Limb (tissue), 2 donors: ENCODE measurements at regions not wholly inside any gene's neighbourhood (a gene's known extent, or its start where the extent isn't known, plus 50 kb on each side); places are given as distances from the start of the nearest gene placed in this dataset.

Experiments used
- DNase-seq, 2 donors: peaks; one replicate each; pipeline ENCODE4 v3.0.0-alpha.2; 2016; ENCODE audit errors: extremely low spot score in 2 of 2

- peak in 1 of 2 donors; percentile 19 for DNase-seq
These were observed 129.5 kb upstream of the SESN3 start for GRCh38 chr11:95360377-95361075.

GRCh38 chr11:95359756-95360155 is 128.8 kb upstream of the SESN3 start:
- DNase-seq = no peak

DNA sequence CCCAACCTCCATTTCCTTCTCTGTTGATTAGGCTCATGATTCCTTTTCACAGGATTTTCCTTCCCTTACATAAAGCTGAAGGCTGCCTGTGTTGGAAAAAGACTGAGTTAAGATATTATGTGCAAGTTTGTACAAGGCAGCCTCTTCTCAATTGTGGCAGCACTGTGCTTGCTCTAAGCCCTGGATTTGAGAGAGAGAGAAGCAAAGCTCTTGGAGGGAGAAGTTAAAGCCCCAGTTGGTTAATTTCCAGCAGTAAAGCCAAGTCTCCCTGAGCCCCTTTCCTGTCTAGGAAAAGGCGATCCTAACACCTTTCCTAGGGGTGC is 128.3 kb upstream of the SESN3 start:
- no peak for DNase-seq

GRCh38 chr11:95358511-95359340 is 127.7 kb upstream of the SESN3 start:
- peak in 1 of 2 donors; percentile 45 for DNase-seq

GRCh38 chr11:95354304-95354703 is 123.3 kb upstream of the SESN3 start:
- no peak for DNase-seq

DNA sequence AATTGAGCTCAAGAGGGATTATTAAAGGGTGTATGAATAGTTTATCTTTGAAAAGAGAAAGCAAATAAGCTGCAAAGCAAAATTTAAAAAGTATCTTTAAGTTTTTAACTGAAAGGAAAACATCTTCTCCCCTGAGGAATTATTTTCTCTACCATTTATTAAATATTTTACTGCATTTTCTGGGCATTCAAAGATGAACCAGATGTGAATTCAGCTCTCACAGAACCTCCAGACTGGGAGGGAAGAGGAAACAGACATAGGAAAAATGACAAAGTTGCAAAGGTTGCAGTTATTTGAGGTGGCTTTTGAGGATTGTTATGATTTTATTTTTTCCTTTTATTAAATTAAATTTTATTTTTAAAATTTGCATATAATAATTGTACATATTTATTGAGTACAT is 122.7 kb upstream of the SESN3 start:
- no peak for DNase-seq

- DNase-seq = no peak
These were observed 121.8 kb upstream of the SESN3 start for GRCh38 chr11:95352733-95353346.

DNA sequence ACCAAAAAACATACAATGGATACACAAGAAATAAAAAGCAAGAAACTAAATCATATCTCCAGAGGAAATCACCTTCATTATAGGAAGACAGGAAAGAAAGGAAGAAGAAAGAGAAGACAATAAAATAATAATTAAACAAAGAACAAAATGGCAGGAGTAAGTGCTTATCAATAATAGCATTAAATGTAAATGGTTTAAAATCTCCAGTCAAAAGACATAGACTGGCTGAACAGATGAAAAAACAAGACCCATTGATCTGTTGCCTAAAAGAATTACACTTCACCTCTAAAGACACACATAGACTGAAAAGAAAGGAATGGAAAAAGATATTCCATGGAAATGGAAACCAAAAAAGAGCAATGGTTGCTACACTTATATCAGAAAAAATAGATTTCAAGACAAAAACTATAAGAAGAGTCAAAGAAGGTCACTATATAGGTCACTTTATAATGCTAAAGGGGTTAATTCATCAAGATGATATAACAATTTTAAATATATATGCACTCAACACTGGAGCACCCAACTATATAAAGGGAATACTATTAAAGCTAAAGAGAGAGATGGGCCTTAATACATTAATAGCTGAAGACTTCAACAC is 118.4 kb upstream of the SESN3 start:
- no peak for DNase-seq

DNA sequence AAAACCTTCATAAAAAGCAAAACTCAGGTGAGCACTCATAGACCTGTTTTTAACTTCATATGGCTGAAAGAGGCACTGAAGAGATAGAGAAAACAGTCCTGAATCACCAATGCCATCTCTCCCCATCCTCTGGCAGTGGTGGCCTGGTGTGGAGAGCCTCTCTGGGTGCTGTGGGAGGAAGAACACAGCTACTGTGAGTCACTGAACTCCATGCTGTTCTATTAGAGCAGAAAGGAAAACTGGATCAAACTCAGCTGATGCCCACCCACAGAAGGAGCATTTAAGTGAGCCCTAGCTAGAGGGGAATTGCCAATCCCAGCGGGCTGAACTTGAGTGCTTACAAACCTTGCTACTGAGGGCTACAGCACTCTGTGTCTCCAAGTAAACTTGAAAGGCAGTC is 115.3 kb upstream of the SESN3 start:
- DNase-seq = no peak

- no peak for DNase-seq
These were observed 114.6 kb upstream of the SESN3 start for GRCh38 chr11:95345651-95346050.

DNA sequence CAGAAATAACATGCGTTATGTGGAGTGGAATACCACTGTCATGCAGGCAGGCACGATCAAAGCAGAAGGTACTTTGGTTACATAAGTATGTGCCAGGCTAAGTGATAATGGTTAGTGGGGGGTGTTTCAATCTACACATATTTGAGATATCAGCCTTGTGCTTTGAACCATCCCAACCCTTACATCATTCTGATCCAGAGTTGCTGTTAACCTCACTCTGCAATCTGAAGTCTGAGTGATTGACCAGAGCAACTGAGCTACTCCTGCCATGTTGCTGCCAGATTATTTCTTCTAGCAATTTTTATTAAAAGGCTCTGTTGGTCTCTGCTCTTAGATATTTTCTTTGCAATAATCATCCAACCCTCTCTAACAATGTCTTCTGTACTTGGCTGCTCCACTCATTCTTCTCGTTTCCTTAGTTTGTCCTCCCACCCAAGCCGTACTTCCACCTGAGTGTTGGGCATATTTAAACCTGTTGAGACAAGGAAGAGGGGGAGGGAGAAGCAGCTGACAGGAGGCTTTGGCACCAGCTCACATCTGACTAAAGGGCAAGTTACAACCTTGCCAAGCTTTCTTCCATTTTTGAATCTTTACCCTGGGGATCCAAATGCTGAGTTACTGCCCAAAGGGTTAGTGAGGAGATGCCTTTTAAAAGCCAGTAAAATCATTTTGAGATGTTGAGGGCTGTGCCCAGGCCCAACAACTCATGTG is 114.1 kb upstream of the SESN3 start:
- no peak for DNase-seq

GRCh38 chr11:95341221-95341620 is 110.2 kb upstream of the SESN3 start:
- peak; percentile 53 to 61 for DNase-seq

GRCh38 chr11:95339086-95339901 is 108.3 kb upstream of the SESN3 start:
- peak in 1 of 2 donors; percentile 59 for DNase-seq

DNA sequence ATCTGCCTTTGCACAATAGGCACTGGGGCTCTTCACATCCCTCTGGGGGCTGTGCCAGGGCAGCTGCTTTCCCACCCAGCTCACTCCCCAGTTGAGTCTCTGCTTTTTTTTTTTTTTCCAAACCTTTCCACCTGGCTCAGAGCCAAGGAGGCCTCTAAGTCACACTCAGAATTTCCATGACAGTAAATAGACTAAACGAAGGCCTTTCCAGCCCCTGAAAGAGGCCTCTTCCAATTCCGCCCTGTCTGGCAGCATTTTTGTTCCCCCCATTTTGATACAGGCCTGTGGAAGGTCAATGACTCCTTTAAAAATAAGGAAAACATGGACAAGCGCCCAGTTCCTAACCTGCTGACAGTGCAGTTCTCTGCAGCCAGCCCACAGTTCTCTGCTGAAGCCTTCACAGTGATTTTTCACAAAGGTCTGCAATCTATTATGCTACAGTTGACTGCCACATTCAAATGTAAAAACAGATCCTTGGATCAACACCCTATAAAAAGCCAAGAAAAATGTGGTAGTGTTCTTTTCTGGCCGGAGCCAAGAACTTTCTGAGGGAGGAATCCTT is 107.5 kb upstream of the SESN3 start:
- DNase-seq = peak; percentile 87 to 95

DNA sequence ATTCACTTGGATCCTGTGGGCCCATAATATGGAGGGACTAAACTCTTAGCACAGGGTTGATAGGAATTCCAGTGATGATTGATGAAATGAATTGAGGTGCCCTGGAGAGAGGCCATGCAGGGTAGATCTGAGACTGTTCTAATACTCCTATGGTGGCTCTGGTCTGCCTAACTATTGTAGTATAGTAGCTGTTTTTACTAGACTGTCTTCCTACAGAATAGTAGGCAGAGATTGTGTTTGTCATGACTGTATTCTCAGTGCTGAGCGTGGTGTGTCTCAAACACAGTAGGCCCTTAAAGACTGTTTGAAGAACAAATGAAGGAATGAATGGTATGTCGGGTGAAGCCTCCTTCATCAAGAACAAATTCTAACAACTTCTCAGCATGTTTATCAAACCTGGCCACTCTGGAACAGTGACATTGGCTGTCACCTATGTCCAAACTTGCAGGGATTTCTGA is 107.0 kb upstream of the SESN3 start:
- DNase-seq = peak in 1 of 2 donors; percentile 25

- DNase-seq = peak; percentile 81 to 83
These were observed 106.4 kb upstream of the SESN3 start for GRCh38 chr11:95337175-95337957.

- DNase-seq = no peak
These were observed 105.0 kb upstream of the SESN3 start for GRCh38 chr11:95335989-95336388.

GRCh38 chr11:95331161-95331560 is 100.2 kb upstream of the SESN3 start:
- DNase-seq = no peak

GRCh38 chr11:95330302-95330701 is 99.3 kb upstream of the SESN3 start:
- peak in 1 of 2 donors; percentile 39 for DNase-seq
